ENCODE measurements at regions not wholly inside any gene's neighbourhood (a gene's known extent, or its start where the extent isn't known, plus 50 kb on each side); places are given as distances from the start of the nearest gene placed in this dataset.

GRCh38 chrX:116226665-116227484 is 56.3 kb downstream of the AGTR2 start:
- no peak for DNase-seq (ENCODE audit: low spot score)

GRCh38 chrX:116230130-116230898 is 59.8 kb downstream of the AGTR2 start:
- no peak for DNase-seq (ENCODE audit: low spot score)

GRCh38 chrX:116232833-116233232 is 62.3 kb downstream of the AGTR2 start:
- DNase-seq (ENCODE audit: low spot score): no peak

- DNase-seq (ENCODE audit: low spot score): no peak
Observed at GRCh38 chrX:116236666-116237065, 66.1 kb downstream of the AGTR2 start.

GRCh38 chrX:116238093-116238492 is 67.5 kb downstream of the AGTR2 start:
- no peak for DNase-seq (ENCODE audit: low spot score)

- no peak for DNase-seq (ENCODE audit: low spot score)
Observed at GRCh38 chrX:116238567-116239255, 68.2 kb downstream of the AGTR2 start.

- no peak for DNase-seq (ENCODE audit: low spot score)
Observed at GRCh38 chrX:116239944-116240840, 69.6 kb downstream of the AGTR2 start.

GRCh38 chrX:116241001-116241400 is 70.5 kb downstream of the AGTR2 start:
- no peak for DNase-seq (ENCODE audit: low spot score)

- DNase-seq (ENCODE audit: low spot score): no peak
Observed at GRCh38 chrX:116243039-116243438, 72.5 kb downstream of the AGTR2 start.

GRCh38 chrX:116246261-116246660 is 75.7 kb downstream of the AGTR2 start:
- DNase-seq (ENCODE audit: low spot score): no peak

- no peak for DNase-seq (ENCODE audit: low spot score)
Observed at GRCh38 chrX:116267511-116268040, 97.0 kb downstream of the AGTR2 start.

GRCh38 chrX:116272322-116272721 is 101.8 kb downstream of the AGTR2 start:
- peak; percentile 2 for DNase-seq (ENCODE audit: low spot score)

GRCh38 chrX:116272861-116273260 is 102.3 kb downstream of the AGTR2 start:
- DNase-seq (ENCODE audit: low spot score): no peak

- DNase-seq (ENCODE audit: low spot score): no peak
Observed at GRCh38 chrX:116276261-116276660, 105.7 kb downstream of the AGTR2 start.

GRCh38 chrX:116277351-116278225 is 107.0 kb downstream of the AGTR2 start:
- DNase-seq (ENCODE audit: low spot score): no peak

- no peak for DNase-seq (ENCODE audit: low spot score)
Observed at GRCh38 chrX:116278826-116279225, 108.3 kb downstream of the AGTR2 start.

- DNase-seq (ENCODE audit: low spot score): no peak
Observed at GRCh38 chrX:116281106-116281505, 110.6 kb downstream of the AGTR2 start.

GRCh38 chrX:116282751-116283150 is 112.2 kb downstream of the AGTR2 start:
- DNase-seq (ENCODE audit: low spot score): no peak

- no peak for DNase-seq (ENCODE audit: low spot score)
Observed at GRCh38 chrX:116284400-116284799, 113.9 kb downstream of the AGTR2 start.

- DNase-seq (ENCODE audit: low spot score): no peak
Observed at GRCh38 chrX:116285501-116285900, 115.0 kb downstream of the AGTR2 start.

All from hepatic stellate cell (primary cell).